ENCODE measurements at regions not wholly inside any gene's neighbourhood (a gene's known extent, or its start where the extent isn't known, plus 50 kb on each side); places are given as distances from the start of the nearest gene placed in this dataset.

- ATAC-seq (no peak), DNase-seq (no peak)
- Histone ChIP-seq H3K4me3 (no peak overlapping the region), H3K27ac (no peak overlapping the region), H3K9me3 (no peaks in the 10 kb centered on the region), H3K36me3 (no peaks in the 10 kb centered on the region), H3K27me3 (no peaks in the 10 kb centered on the region), H3K4me1 (no peaks in the 10 kb centered on the region)
- TF ChIP-seq CTCF (IDR thresholded peaks at IDR 0.05 in 4 of 5, conservative IDR thresholded peaks at IDR 0.05 in 1 of 5) (no peak), POLR2A (IDR thresholded peaks at IDR 0.05) (no peak)
- intact Hi-C loops (cut with DNase I; ENCODE audit: low total_unique reads), result no loop called here
- in situ Hi-C loops (cut with MboI; ENCODE audit: low sequenced_read_pairs in 4 of 4), result no loop called here
Measured at GRCh38 chr2:53373126-53373525, 394.5 kb upstream of the CHAC2 start.

DNA sequence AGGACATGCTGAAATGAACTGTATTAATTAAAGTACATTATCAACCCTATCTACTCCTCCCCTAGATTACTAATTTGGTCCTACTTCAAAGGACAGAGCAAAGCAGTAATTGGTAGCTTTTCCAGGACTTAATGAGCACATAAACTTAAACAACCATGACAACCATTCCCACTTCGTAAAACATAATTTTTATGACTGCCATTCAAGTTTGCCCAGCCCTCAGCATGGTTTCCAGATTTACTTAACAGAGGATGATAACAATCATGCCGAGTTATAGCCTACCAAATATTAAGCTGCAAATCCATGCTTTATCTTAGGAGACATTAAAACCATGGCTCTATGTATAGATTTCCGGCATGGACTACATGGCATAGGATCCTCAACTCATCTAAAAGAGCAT lies 401.1 kb upstream of the CHAC2 start:
- Histone ChIP-seq H3K9me3 (no peaks in the 10 kb centered on the region), H3K36me3 (no peaks in the 10 kb centered on the region), H3K27ac (no peak overlapping the region), H3K4me3 (no peak overlapping the region), H3K27me3 (no peaks in the 10 kb centered on the region), H3K4me1 (no peaks in the 10 kb centered on the region)
- in situ Hi-C loops (cut with MboI; ENCODE audit: low sequenced_read_pairs in 4 of 4) (no loop called here), intact Hi-C loops (cut with DNase I; ENCODE audit: low total_unique reads) (no loop called here)
- TF ChIP-seq POLR2A (IDR thresholded peaks at IDR 0.05) (no peak), CTCF (IDR thresholded peaks at IDR 0.05 in 4 of 5, conservative IDR thresholded peaks at IDR 0.05 in 1 of 5) (no peak)
- DNase-seq, result no peak
- ATAC-seq, result no peak

DNA sequence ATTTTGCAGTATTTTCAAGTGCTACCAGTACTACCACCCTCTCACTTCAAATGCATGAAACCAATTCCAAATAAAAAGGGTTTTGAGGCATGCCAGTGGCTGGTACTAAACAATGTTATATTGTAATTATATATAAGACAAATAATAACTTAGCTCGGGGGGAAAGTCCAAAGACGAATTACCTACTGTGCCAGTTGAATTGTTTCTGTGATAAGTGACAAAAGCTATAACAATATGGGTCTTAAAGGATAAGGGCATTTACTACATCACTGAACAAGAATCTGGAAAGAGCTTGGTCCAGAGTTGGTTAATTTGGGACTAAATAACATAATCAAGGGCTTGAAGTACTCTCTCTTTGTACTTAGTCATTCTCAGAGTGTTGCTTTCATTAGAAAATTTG lies 404.7 kb upstream of the CHAC2 start:
- Histone ChIP-seq H3K27ac (no peak overlapping the region), H3K27me3 (no peaks in the 10 kb centered on the region), H3K9me3 (no peaks in the 10 kb centered on the region), H3K4me3 (no peak overlapping the region), H3K4me1 (no peaks in the 10 kb centered on the region), H3K36me3 (no peaks in the 10 kb centered on the region)
- no peak for TF ChIP-seq CTCF (IDR thresholded peaks at IDR 0.05 in 4 of 5, conservative IDR thresholded peaks at IDR 0.05 in 1 of 5)
- TF ChIP-seq POLR2A (IDR thresholded peaks at IDR 0.05), result no peak
- intact Hi-C loops (cut with DNase I; ENCODE audit: low total_unique reads), result no loop called here
- ATAC-seq, result no peak
- in situ Hi-C loops (cut with MboI; ENCODE audit: low sequenced_read_pairs in 4 of 4), result no loop called here
- DNase-seq, result no peak

DNA sequence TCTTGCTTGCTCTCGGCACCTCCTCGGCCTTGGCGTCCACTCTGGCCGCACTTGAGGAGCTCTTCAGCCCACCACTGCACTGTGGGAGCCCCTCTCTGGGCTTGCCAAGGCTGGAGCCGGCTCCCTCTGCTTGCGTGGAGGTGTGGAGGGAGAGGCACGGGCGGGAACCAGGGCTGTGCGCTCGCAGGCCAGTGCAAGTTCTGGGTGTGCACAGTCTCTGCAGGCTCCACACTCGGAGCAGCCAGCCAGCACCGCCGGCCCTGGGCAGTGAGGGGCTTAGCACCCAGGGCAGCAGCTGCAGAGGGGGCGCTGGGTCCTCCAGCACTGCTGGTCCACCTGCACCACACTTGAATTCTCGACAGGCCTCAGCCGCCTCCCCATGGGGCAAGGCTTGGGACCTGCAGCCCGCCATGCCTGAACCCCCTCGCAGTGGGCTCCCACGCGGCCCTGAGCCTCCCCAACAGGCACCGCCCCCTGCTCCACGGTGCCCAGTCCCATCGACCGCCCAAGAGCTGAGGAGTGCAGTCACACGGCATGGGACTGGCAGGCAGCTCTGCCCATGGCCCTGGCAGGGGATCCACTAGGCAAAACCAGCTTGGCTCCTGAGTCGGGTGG lies 411.2 kb upstream of the CHAC2 start:
- no peak for ATAC-seq
- Histone ChIP-seq H3K36me3 (no peaks in the 10 kb centered on the region), H3K4me1 (no peaks in the 10 kb centered on the region), H3K4me3 (no peak overlapping the region), H3K27me3 (no peaks in the 10 kb centered on the region), H3K9me3 (no peaks in the 10 kb centered on the region), H3K27ac (no peak overlapping the region)
- intact Hi-C loops (cut with DNase I; ENCODE audit: low total_unique reads) (no loop called here), in situ Hi-C loops (cut with MboI; ENCODE audit: low sequenced_read_pairs in 4 of 4) (no loop called here)
- DNase-seq, result no peak
- TF ChIP-seq CTCF (IDR thresholded peaks at IDR 0.05 in 4 of 5, conservative IDR thresholded peaks at IDR 0.05 in 1 of 5) (no peak), POLR2A (IDR thresholded peaks at IDR 0.05) (no peak)

Measured in gastrocnemius medialis (tissue), 4 donors.